Ammon's horn (tissue), 1 donor: ENCODE measurements at regions not wholly inside any gene's neighbourhood (a gene's known extent, or its start where the extent isn't known, plus 50 kb on each side); places are given as distances from the start of the nearest gene placed in this dataset.

Source experiments
- DNase-seq: peaks from one replicate; pipeline ENCODE4 v3.0.0-alpha.2; 2016; ENCODE audit warnings: low spot score

GRCh38 chr4:181272422-181272821, 970.8 kb upstream of the TENM3 start:
- DNase-seq, result no peak

- no peak for DNase-seq
These were observed 964.3 kb upstream of the TENM3 start for GRCh38 chr4:181278941-181279340.

- DNase-seq, result peak; percentile 78
These were observed 961.8 kb upstream of the TENM3 start for GRCh38 chr4:181281451-181281850.

- no peak for DNase-seq
These were observed 954.0 kb upstream of the TENM3 start for GRCh38 chr4:181289198-181289597.

GRCh38 chr4:181291615-181292014, 951.6 kb upstream of the TENM3 start:
- no peak for DNase-seq

- no peak for DNase-seq
These were observed 950.2 kb upstream of the TENM3 start for GRCh38 chr4:181293014-181293413.

- no peak for DNase-seq
These were observed 949.7 kb upstream of the TENM3 start for GRCh38 chr4:181293541-181293940.

- DNase-seq, result no peak
These were observed 948.8 kb upstream of the TENM3 start for GRCh38 chr4:181294421-181294820.

- DNase-seq, result no peak
These were observed 941.2 kb upstream of the TENM3 start for GRCh38 chr4:181301735-181302710.

- DNase-seq, result no peak
These were observed 935.4 kb upstream of the TENM3 start for GRCh38 chr4:181307824-181308223.

- no peak for DNase-seq
These were observed 934.5 kb upstream of the TENM3 start for GRCh38 chr4:181308476-181309312.

- DNase-seq, result no peak
These were observed 931.1 kb upstream of the TENM3 start for GRCh38 chr4:181312066-181312465.

GRCh38 chr4:181319629-181320028, 923.6 kb upstream of the TENM3 start:
- no peak for DNase-seq

- DNase-seq, result no peak
These were observed 920.1 kb upstream of the TENM3 start for GRCh38 chr4:181323061-181323460.

- no peak for DNase-seq
These were observed 912.5 kb upstream of the TENM3 start for GRCh38 chr4:181330654-181331201.

GRCh38 chr4:181331214-181331613, 912.0 kb upstream of the TENM3 start:
- DNase-seq, result no peak

- DNase-seq, result no peak
These were observed 897.3 kb upstream of the TENM3 start for GRCh38 chr4:181345931-181346330.

- DNase-seq, result no peak
These were observed 892.4 kb upstream of the TENM3 start for GRCh38 chr4:181350615-181351415.

- no peak for DNase-seq
These were observed 878.7 kb upstream of the TENM3 start for GRCh38 chr4:181364504-181364903.

GRCh38 chr4:181365671-181366070, 877.5 kb upstream of the TENM3 start:
- DNase-seq, result no peak

GRCh38 chr4:181372014-181372413, 871.2 kb upstream of the TENM3 start:
- DNase-seq, result no peak

GRCh38 chr4:181376058-181376457, 867.1 kb upstream of the TENM3 start:
- DNase-seq, result no peak
